ENCODE measurements at regions not wholly inside any gene's neighbourhood (a gene's known extent, or its start where the extent isn't known, plus 50 kb on each side); places are given as distances from the start of the nearest gene placed in this dataset.
A peak's percentile ranks its signal among the peaks of the same experiment; 100 is the strongest.

- no peak overlapping the region for H3K4me3 ChIP-seq (replicated peaks in 1 of 2; ENCODE audit: low read depth in 2 of 2, low read length in 2 of 2)
- no peak for DNase-seq (ENCODE audit: low read depth in 2 of 2)
- no peak for TF ChIP-seq CTCF (IDR thresholded peaks at IDR 0.05; ENCODE audit: low read depth, low read length)
Observed at GRCh38 chr12:127398016-127398710, 868.8 kb upstream of the TMEM132C start.

- DNase-seq (ENCODE audit: low read depth in 2 of 2), result no peak
- no peak overlapping the region for H3K4me3 ChIP-seq (replicated peaks in 1 of 2; ENCODE audit: low read depth in 2 of 2, low read length in 2 of 2)
- no peak for TF ChIP-seq CTCF (IDR thresholded peaks at IDR 0.05; ENCODE audit: low read depth, low read length)
Observed at GRCh38 chr12:127399451-127399850, 867.5 kb upstream of the TMEM132C start.

GRCh38 chr12:127400221-127400620 is 866.7 kb upstream of the TMEM132C start:
- peak in 1 of 2 donors; percentile 45 for DNase-seq (ENCODE audit: low read depth in 2 of 2)

GRCh38 chr12:127401005-127401404 is 866.0 kb upstream of the TMEM132C start:
- peak in 1 of 2 donors; percentile 65 for DNase-seq (ENCODE audit: low read depth in 2 of 2)
- TF ChIP-seq CTCF (IDR thresholded peaks at IDR 0.05; ENCODE audit: low read depth, low read length), result no peak

More at GRCh38 chr12:127400221-127400620, 866.7 kb upstream of the TMEM132C start:
- no peak overlapping the region for H3K4me3 ChIP-seq (replicated peaks in 1 of 2; ENCODE audit: low read depth in 2 of 2, low read length in 2 of 2)
- TF ChIP-seq CTCF (IDR thresholded peaks at IDR 0.05; ENCODE audit: low read depth, low read length), result no peak

GRCh38 chr12:127401536-127401935 is 865.4 kb upstream of the TMEM132C start:
- no peak for TF ChIP-seq CTCF (IDR thresholded peaks at IDR 0.05; ENCODE audit: low read depth, low read length)
- no peak for DNase-seq (ENCODE audit: low read depth in 2 of 2)
- H3K4me3 ChIP-seq (replicated peaks in 1 of 2; ENCODE audit: low read depth in 2 of 2, low read length in 2 of 2), result no peak overlapping the region

More at GRCh38 chr12:127401005-127401404, 866.0 kb upstream of the TMEM132C start:
- no peak overlapping the region for H3K4me3 ChIP-seq (replicated peaks in 1 of 2; ENCODE audit: low read depth in 2 of 2, low read length in 2 of 2)

GRCh38 chr12:127411166-127411915 is 855.6 kb upstream of the TMEM132C start:
- H3K4me3 ChIP-seq (replicated peaks in 1 of 2; ENCODE audit: low read depth in 2 of 2, low read length in 2 of 2), result no peak overlapping the region
- DNase-seq (ENCODE audit: low read depth in 2 of 2), result no peak
- no peak for TF ChIP-seq CTCF (IDR thresholded peaks at IDR 0.05; ENCODE audit: low read depth, low read length)

Measured in cardiac fibroblast (primary cell).